ENCODE measurements at regions not wholly inside any gene's neighbourhood (a gene's known extent, or its start where the extent isn't known, plus 50 kb on each side); places are given as distances from the start of the nearest gene placed in this dataset.

DNA sequence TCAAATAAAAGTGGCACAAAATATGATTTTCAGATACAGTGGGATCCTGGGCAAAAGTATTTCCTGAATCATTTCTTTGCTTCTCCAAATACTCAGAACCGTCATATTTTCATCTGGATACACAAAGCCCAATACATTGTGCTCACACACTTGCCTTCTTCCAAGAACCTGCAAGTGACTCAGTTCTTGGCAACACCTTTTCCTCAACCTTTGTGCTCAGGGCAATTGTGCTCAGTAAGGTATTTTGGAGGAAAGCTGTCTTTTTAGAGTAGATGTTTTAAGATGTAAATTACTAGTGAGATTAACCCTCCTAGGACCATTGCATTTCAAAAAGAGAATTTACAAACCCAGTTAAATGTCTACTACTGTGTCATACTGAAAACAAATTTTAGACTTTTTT, 233.5 kb downstream of the EFNB2 start:
- TF ChIP-seq SPI1 (IDR thresholded peaks at IDR 0.05; ENCODE audit: low read depth, low read length), result no peak
- TF ChIP-seq PAX5 (IDR thresholded peaks at IDR 0.05; ENCODE audit: insufficient read depth, low read length, severe bottlenecking), result no peak
- no peak for TF ChIP-seq POLR2A (IDR thresholded peaks at IDR 0.05; ENCODE audit: low read depth, low read length)
- DNase-seq (ENCODE audit: insufficient read length, low spot score) (no peak), FAIRE-seq (no peak)

DNA sequence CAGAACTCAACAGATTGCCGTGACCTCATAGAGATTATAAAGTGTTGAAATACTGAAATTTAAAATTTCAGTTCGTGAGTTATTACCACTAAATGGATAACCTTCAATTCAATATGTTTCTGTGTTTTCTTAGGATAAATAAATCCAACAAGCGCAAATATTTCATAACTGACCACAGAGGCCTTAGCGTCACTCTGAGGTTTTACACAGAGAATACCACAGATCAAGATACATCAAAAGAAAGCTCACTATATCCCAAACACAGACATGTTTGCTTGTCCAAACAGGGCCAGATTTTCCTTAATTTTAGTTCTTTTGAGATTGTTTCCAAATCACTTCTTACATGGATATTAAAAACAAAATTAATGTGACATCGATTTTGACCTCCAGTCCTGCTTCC, 235.8 kb downstream of the EFNB2 start:
- FAIRE-seq, result no peak

DNA sequence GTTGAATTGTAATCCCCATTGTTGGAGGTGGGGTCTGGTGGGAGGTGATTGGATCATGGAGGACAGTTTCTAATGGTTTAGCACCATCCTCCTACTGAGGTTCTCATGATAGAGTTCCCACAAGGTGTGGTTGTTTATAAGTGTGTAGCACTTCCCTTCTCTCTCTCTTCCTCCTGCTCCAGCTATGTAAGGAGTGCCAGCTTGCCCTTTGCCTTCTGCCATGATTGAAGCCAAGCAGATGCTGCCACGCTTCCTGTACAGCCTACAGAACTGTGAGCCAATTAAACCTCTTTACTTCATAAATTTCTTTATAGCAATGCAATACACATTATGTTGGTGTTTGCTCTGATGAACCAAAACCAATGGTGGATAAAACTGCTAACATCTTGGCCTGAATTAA, 238.2 kb downstream of the EFNB2 start:
- no peak for TF ChIP-seq POU2F2 (IDR thresholded peaks at IDR 0.05; ENCODE audit: low read depth, low read length)
- TF ChIP-seq SPI1 (IDR thresholded peaks at IDR 0.05; ENCODE audit: low read depth, low read length), result no peak
- TF ChIP-seq TAF1 (IDR thresholded peaks at IDR 0.05; ENCODE audit: low read depth, low read length), result no peak
- no peak for TF ChIP-seq PAX5 (IDR thresholded peaks at IDR 0.05; ENCODE audit: insufficient read depth, low read length, severe bottlenecking)
- no peak for TF ChIP-seq POLR2AphosphoS5 (IDR thresholded peaks at IDR 0.05; ENCODE audit: low read depth, low read length)
- TF ChIP-seq POLR2A (IDR thresholded peaks at IDR 0.05; ENCODE audit: low read depth, low read length), result no peak
- no peak for FAIRE-seq
- no peak for DNase-seq (ENCODE audit: insufficient read length, low spot score)

More for the DNA sequence above, 235.8 kb downstream of the EFNB2 start:
- no peak for TF ChIP-seq POLR2AphosphoS5 (IDR thresholded peaks at IDR 0.05; ENCODE audit: low read depth, low read length)
- TF ChIP-seq POU2F2 (IDR thresholded peaks at IDR 0.05; ENCODE audit: low read depth, low read length), result no peak
- no peak for TF ChIP-seq PAX5 (IDR thresholded peaks at IDR 0.05; ENCODE audit: insufficient read depth, low read length, severe bottlenecking)
- no peak for TF ChIP-seq POLR2A (IDR thresholded peaks at IDR 0.05; ENCODE audit: low read depth, low read length)
- no peak for DNase-seq (ENCODE audit: insufficient read length, low spot score)

DNA sequence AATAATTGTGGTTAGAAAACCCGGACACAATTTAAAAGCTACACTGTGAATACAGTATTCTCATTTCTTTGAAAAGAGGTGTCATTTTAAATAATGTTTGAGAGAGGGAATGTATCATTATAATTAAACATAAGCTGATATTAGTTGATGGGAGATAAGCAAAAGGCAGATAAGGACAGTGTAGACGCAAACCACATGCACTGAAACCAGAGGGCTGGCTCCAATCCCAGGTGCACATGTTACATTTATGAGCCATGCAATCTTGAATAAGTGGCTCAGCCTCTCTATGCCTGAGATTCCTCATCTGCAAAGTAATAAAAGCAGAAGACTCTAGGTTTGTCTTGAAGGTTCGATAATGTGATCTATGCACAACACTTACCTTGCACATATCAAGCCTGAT, 238.7 kb downstream of the EFNB2 start:
- TF ChIP-seq TAF1 (IDR thresholded peaks at IDR 0.05; ENCODE audit: low read depth, low read length) (no peak), POLR2A (IDR thresholded peaks at IDR 0.05; ENCODE audit: low read depth, low read length) (no peak), POLR2AphosphoS5 (IDR thresholded peaks at IDR 0.05; ENCODE audit: low read depth, low read length) (no peak), SPI1 (IDR thresholded peaks at IDR 0.05; ENCODE audit: low read depth, low read length) (no peak), PAX5 (IDR thresholded peaks at IDR 0.05; ENCODE audit: insufficient read depth, low read length, severe bottlenecking) (no peak), POU2F2 (IDR thresholded peaks at IDR 0.05; ENCODE audit: low read depth, low read length) (no peak)
- FAIRE-seq, result no peak
- no peak for DNase-seq (ENCODE audit: insufficient read length, low spot score)

DNA sequence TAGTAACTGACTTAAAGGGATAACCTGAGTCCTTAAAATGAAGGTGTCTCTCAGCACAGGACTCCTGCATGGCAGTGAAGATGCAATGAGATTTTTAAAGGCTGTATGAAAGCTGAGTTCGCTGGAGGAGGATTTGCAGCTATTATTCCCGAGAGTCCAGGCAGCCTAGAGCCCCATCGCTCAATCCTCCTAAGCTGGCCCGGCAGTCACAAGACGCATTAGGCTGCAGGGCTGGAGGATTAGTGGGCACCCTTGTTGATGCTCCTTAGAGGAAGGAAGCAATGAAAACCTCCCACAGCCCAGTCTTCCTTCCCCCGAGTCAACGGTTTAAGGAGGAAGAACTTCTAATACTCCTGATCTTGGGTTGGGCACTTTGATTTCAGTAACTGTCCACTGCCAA, 239.5 kb downstream of the EFNB2 start:
- FAIRE-seq (no peak), DNase-seq (ENCODE audit: insufficient read length, low spot score) (no peak)
- TF ChIP-seq SPI1 (IDR thresholded peaks at IDR 0.05; ENCODE audit: low read depth, low read length), result no peak
- no peak for TF ChIP-seq POLR2A (IDR thresholded peaks at IDR 0.05; ENCODE audit: low read depth, low read length)
- TF ChIP-seq POU2F2 (IDR thresholded peaks at IDR 0.05; ENCODE audit: low read depth, low read length), result no peak
- TF ChIP-seq TAF1 (IDR thresholded peaks at IDR 0.05; ENCODE audit: low read depth, low read length), result no peak

DNA sequence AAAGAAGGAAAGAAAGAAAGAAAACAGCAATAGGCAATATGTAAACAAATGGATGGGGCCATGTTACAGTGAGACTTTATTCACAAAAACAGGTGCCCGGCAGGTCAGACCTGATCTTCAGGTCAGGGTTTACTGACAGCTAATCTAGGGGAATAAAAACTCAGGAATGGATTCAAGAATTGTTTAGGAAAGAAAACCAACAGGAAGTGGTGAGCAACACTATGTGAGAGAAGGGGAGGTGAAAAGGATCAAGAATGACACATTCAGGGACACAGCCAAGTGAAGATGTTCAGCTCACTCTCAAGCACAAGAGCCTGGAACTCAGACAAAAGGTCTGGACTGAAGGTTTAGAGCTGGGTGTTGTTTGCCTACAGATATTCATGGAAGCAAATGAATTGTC, 244.5 kb downstream of the EFNB2 start:
- FAIRE-seq (no peak), DNase-seq (ENCODE audit: insufficient read length, low spot score) (no peak)
- TF ChIP-seq PAX5 (IDR thresholded peaks at IDR 0.05; ENCODE audit: insufficient read depth, low read length, severe bottlenecking), result no peak
- TF ChIP-seq TAF1 (IDR thresholded peaks at IDR 0.05; ENCODE audit: low read depth, low read length), result no peak
- no peak for TF ChIP-seq POU2F2 (IDR thresholded peaks at IDR 0.05; ENCODE audit: low read depth, low read length)
- TF ChIP-seq POLR2AphosphoS5 (IDR thresholded peaks at IDR 0.05; ENCODE audit: low read depth, low read length), result no peak
- TF ChIP-seq SPI1 (IDR thresholded peaks at IDR 0.05; ENCODE audit: low read depth, low read length), result no peak
- no peak for TF ChIP-seq POLR2A (IDR thresholded peaks at IDR 0.05; ENCODE audit: low read depth, low read length)

DNA sequence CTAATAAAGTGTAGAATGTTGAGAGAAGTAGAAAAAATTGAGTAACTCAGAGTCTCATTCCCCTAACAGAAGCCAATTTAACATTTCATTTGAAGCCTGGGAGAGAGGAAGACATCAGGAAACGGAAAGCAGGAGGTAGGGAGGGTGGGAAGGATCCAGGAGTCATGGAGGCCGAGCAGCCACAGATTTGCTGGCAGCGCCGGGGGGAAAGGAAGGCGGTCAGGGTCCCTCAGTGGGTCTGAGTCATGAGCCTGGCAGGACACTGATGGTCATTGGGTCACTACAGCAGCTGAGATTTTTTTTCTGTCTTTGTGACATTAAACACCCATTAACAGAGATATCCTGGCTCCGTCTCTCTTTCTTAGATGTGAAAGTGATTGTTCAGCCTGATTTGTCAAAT, 248.1 kb downstream of the EFNB2 start:
- DNase-seq (ENCODE audit: insufficient read length, low spot score) (no peak), FAIRE-seq (no peak)
- TF ChIP-seq TAF1 (IDR thresholded peaks at IDR 0.05; ENCODE audit: low read depth, low read length), result no peak
- TF ChIP-seq POLR2A (IDR thresholded peaks at IDR 0.05; ENCODE audit: low read depth, low read length), result no peak
- TF ChIP-seq POU2F2 (IDR thresholded peaks at IDR 0.05; ENCODE audit: low read depth, low read length), result no peak
- no peak for TF ChIP-seq PAX5 (IDR thresholded peaks at IDR 0.05; ENCODE audit: insufficient read depth, low read length, severe bottlenecking)
- TF ChIP-seq POLR2AphosphoS5 (IDR thresholded peaks at IDR 0.05; ENCODE audit: low read depth, low read length), result no peak
- TF ChIP-seq SPI1 (IDR thresholded peaks at IDR 0.05; ENCODE audit: low read depth, low read length), result no peak

DNA sequence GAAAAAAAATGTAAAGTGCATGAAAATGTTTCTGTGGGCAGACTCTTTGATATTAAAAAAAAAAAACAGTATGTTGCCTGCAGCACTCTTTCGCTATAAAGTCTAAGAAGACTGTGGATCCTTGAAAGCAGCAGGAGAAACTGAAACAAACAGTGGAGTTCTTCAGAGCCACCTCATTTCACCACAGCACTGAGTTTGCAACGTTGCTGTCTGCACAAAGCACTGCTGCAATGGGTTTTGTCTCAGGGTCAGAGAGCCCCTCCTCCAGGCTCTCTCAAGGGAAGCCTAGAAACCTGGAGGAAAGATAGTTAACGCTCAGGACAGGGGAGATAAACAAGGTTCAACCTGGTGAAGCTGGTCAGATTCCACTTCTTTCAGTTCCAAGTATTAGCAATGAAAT, 248.7 kb downstream of the EFNB2 start:
- FAIRE-seq, result no peak
- TF ChIP-seq POLR2A (IDR thresholded peaks at IDR 0.05; ENCODE audit: low read depth, low read length) (no peak), SPI1 (IDR thresholded peaks at IDR 0.05; ENCODE audit: low read depth, low read length) (no peak), POLR2AphosphoS5 (IDR thresholded peaks at IDR 0.05; ENCODE audit: low read depth, low read length) (no peak), TAF1 (IDR thresholded peaks at IDR 0.05; ENCODE audit: low read depth, low read length) (no peak)

DNA sequence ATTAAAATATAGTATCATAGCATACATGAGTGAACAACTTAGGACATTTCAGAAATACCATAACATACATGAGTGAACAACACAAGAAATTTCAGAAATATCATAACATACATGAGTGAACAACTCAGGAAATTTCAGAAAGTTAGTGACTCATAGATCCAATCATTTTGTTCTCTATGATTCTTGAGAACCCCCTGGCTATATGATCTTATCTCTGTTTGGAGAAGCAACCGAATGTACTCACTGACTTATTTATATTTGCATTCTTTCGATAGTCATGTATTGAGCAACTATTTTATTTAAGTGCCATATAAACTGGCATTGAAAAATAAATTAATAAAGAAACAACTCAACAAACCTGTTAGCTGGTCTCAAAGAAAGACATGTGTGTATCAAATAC, 251.1 kb downstream of the EFNB2 start:
- DNase-seq (ENCODE audit: insufficient read length, low spot score), result no peak
- no peak for FAIRE-seq
- TF ChIP-seq TAF1 (IDR thresholded peaks at IDR 0.05; ENCODE audit: low read depth, low read length) (no peak), POU2F2 (IDR thresholded peaks at IDR 0.05; ENCODE audit: low read depth, low read length) (no peak), PAX5 (IDR thresholded peaks at IDR 0.05; ENCODE audit: insufficient read depth, low read length, severe bottlenecking) (no peak), POLR2A (IDR thresholded peaks at IDR 0.05; ENCODE audit: low read depth, low read length) (no peak), SPI1 (IDR thresholded peaks at IDR 0.05; ENCODE audit: low read depth, low read length) (no peak), POLR2AphosphoS5 (IDR thresholded peaks at IDR 0.05; ENCODE audit: low read depth, low read length) (no peak)

More for the DNA sequence above, 248.7 kb downstream of the EFNB2 start:
- DNase-seq (ENCODE audit: insufficient read length, low spot score), result no peak

DNA sequence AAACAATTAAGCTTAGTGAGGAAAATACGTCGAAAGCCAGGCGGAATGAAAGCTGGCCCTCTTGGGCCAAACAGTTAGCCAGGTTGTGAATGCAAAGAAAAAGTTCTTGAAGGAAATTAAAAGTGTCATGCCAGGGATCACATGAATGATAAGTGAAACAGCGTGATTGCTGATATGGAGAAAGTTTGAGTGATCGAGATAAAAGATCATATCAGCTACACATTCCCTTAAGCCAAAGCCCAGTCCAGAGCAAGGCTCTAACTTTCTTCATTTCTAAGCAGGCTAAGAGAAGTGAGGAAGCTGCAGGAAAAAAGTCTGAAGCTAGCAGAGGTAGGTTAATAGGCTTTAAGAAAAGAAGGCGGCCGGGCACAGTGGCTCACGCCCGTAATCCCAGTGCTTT, 254.0 kb downstream of the EFNB2 start:
- FAIRE-seq (no peak), DNase-seq (ENCODE audit: insufficient read length, low spot score) (no peak)

More for the DNA sequence above, 254.0 kb downstream of the EFNB2 start:
- no peak for TF ChIP-seq POU2F2 (IDR thresholded peaks at IDR 0.05; ENCODE audit: low read depth, low read length)
- no peak for TF ChIP-seq SPI1 (IDR thresholded peaks at IDR 0.05; ENCODE audit: low read depth, low read length)
- TF ChIP-seq POLR2A (IDR thresholded peaks at IDR 0.05; ENCODE audit: low read depth, low read length), result no peak
- no peak for TF ChIP-seq POLR2AphosphoS5 (IDR thresholded peaks at IDR 0.05; ENCODE audit: low read depth, low read length)
- no peak for TF ChIP-seq PAX5 (IDR thresholded peaks at IDR 0.05; ENCODE audit: insufficient read depth, low read length, severe bottlenecking)
- no peak for TF ChIP-seq TAF1 (IDR thresholded peaks at IDR 0.05; ENCODE audit: low read depth, low read length)

All from GM12891 (cell line).